Uterus (tissue), 2 donors: ENCODE measurements at regions not wholly inside any gene's neighbourhood (a gene's known extent, or its start where the extent isn't known, plus 50 kb on each side); places are given as distances from the start of the nearest gene placed in this dataset.

Source experiments
- CTCF ChIP-seq, 4 experiments: fragments of 200-600 bp in 2 of 4; fragments of 450-650 bp in 2 of 4; sonication (generic) in 2 of 4; IDR thresholded peaks; one replicate each; pipeline ENCODE4 v1.5.1; 2016 to 2019; ENCODE audit warnings: antibody characterized with exemption in 4 of 4, mild to moderate bottlenecking in 2 of 4, moderate library complexity in 1 of 4
- POLR2A ChIP-seq, 2 donors: fragments of 450-650 bp; IDR thresholded peaks; one replicate each; pipeline ENCODE4 v1.6.1; 2016; ENCODE audit warnings: antibody characterized with exemption in 2 of 2, mild to moderate bottlenecking in 1 of 2, moderate library complexity in 1 of 2

- TF ChIP-seq CTCF (IDR thresholded peaks at IDR 0.05) (no peak), POLR2A (IDR thresholded peaks at IDR 0.05) (no peak)
Observed at GRCh38 chr17:72240333-72240732, 119.5 kb downstream of the SOX9 start.
